ENCODE measurements at regions not wholly inside any gene's neighbourhood (a gene's known extent, or its start where the extent isn't known, plus 50 kb on each side); places are given as distances from the start of the nearest gene placed in this dataset.

DNA sequence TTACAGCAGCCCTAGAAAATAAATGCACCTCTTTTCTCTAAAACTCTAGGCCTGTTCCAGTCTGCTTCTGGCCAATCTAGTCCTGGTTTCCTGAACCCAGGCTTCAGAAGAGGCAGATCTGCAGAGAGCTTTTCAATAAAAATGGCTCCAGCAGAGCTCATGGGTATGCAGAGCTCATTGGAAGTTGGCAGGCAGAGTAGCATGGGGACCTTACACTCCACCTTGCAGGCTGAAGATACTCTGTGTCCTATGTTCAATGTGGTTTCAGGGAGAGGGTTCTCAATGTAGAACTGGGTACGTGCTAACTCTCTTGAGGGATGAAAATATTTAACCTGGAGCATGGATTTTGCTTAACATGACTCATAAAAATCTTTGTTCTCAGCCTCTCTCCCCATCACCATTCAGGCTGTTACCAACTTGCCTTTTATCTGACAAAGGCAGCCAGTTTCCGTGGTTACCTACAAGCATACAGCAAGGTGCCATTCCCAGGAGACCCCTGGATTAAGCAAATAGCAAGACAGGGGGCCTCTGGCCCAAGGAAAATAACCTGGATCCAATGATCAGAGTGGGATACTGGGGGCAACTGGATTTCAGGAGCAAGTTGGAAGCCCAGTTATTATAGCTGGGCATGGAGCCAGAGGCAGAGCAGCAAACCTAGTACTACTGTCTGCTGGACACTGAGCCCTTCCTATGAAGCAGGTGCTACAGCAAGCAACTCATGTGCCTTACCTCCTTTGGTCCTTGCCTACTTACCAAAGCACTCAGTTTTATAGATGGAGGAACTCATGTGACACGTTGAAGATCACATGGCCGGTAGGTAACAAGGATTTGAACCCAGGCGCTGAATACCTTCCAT lies 98.2 kb upstream of the DHX40 start:
- Histone ChIP-seq H3K4me1 (ENCODE audit: control insufficient read depth in 5 of 5, insufficient read depth in 5 of 5, low read length in 5 of 5) (no peaks in the 10 kb centered on the region), H3K9ac (ENCODE audit: insufficient read depth in 1 of 2, low read length in 2 of 2) (no peak overlapping the region), H3K27me3 (ENCODE audit: control insufficient read depth in 3 of 3, insufficient read depth in 3 of 3, low read length in 2 of 3) (no peaks in the 10 kb centered on the region), H3K9me3 (ENCODE audit: control insufficient read depth in 4 of 4, insufficient read depth in 3 of 4, low read length in 3 of 4) (no peaks in the 10 kb centered on the region), H3K4me3 (no peak overlapping the region), H3K27ac (ENCODE audit: low read depth in 1 of 2, low read length in 1 of 2) (no peak overlapping the region), H3K36me3 (ENCODE audit: control insufficient read depth in 4 of 4, insufficient read depth in 4 of 4, low read length in 4 of 4) (no peaks in the 10 kb centered on the region)
- DNase-seq (no peak), ATAC-seq (ENCODE audit: insufficient read depth, low FRiP score) (no peak)
- TF ChIP-seq, protein P1, sequence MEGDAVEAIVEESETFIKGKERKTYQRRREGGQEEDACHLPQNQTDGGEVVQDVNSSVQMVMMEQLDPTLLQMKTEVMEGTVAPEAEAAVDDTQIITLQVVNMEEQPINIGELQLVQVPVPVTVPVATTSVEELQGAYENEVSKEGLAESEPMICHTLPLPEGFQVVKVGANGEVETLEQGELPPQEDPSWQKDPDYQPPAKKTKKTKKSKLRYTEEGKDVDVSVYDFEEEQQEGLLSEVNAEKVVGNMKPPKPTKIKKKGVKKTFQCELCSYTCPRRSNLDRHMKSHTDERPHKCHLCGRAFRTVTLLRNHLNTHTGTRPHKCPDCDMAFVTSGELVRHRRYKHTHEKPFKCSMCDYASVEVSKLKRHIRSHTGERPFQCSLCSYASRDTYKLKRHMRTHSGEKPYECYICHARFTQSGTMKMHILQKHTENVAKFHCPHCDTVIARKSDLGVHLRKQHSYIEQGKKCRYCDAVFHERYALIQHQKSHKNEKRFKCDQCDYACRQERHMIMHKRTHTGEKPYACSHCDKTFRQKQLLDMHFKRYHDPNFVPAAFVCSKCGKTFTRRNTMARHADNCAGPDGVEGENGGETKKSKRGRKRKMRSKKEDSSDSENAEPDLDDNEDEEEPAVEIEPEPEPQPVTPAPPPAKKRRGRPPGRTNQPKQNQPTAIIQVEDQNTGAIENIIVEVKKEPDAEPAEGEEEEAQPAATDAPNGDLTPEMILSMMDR (IDR thresholded peaks at IDR 0.05; ENCODE audit: control extremely low read depth, extremely low read depth): no peak
- WGBS, 2 donors: 92 to 98% methylated on average over 5 of the region's 5 CpGs

DNA sequence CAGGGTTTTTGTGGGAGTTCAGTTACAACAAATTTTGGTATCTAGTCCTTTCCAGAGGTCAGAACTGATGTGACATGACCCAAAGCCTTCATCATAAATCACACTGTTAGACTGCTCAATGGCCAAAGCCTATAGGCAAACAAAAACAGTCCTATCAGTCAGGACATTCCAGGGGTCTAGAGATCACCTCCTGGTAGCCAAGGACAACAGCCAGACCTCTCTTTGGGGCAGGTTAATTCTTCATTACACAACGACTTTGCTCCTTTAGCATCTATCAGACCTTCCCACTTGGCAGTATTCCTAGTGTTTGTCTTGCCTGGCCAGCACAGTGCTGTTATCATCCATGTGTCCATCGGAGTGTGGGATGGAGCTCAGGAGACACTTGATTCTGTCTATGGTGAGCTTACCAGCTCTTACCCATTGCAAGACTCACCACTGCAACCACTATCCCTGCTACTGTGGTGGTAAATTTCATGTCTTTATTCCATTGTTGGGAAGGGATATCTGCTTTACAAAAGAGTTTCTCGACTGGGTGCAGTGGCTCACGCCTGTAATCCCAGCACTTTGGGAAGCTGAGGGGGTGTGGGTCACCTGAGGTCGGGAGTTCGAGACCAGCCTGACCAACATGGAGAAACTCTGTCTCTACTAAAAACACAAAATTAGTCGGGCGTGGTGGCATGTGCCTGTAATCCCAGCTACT lies 95.5 kb upstream of the DHX40 start:
- H3K9me3 ChIP-seq (ENCODE audit: control insufficient read depth in 4 of 4, insufficient read depth in 3 of 4, low read length in 3 of 4): no peaks in the 10 kb centered on the region
- DNase-seq: no peak
- no peaks in the 10 kb centered on the region for H3K4me1 ChIP-seq (ENCODE audit: control insufficient read depth in 5 of 5, insufficient read depth in 5 of 5, low read length in 5 of 5)
- no peak for ATAC-seq (ENCODE audit: insufficient read depth, low FRiP score)
- TF ChIP-seq, protein P1 (IDR thresholded peaks at IDR 0.05; ENCODE audit: control extremely low read depth, extremely low read depth): no peak
- WGBS, 2 donors: 88 to 90% methylated on average over 8 of the region's 8 CpGs
- H3K36me3 ChIP-seq (ENCODE audit: control insufficient read depth in 4 of 4, insufficient read depth in 4 of 4, low read length in 4 of 4): no peaks in the 10 kb centered on the region
- no peak overlapping the region for H3K9ac ChIP-seq (ENCODE audit: insufficient read depth in 1 of 2, low read length in 2 of 2)
- H3K4me3 ChIP-seq: no peak overlapping the region
- no peaks in the 10 kb centered on the region for H3K27me3 ChIP-seq (ENCODE audit: control insufficient read depth in 3 of 3, insufficient read depth in 3 of 3, low read length in 2 of 3)
- no peak overlapping the region for H3K27ac ChIP-seq (ENCODE audit: low read depth in 1 of 2, low read length in 1 of 2)

DNA sequence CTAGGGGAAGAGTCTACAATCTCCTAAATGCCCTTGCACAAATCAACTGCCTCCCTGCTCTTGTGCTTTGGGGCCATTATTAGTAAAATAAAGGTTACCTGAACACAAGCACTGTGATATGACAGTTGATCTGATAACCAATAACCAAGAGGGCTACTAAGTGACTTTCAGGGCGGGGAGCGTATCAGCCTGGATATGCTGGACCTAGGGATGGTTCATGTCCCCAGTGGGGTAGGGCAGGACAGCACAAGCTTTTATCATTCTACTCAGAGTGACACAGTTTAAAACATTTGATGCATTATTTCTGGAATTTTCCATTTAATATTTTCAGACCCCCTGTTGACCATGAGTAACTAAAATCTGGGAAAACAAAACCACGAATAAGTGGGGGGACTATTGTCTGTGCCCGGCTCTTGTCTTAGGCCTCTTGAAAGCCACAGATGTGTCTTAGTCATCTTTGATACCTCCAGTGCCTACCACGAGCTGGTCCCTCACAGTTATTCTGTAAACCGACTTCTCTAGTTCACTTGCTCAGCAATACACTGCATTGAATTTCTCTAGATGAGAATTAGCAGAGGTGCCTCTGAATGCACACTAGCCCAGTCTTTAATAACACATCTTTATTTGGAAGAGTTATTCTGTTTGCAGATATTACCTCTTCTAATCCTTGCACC lies 94.6 kb upstream of the DHX40 start:
- 91% methylated on average over 6 of the region's 6 CpGs for WGBS, 2 donors
- no peaks in the 10 kb centered on the region for H3K4me1 ChIP-seq (ENCODE audit: control insufficient read depth in 5 of 5, insufficient read depth in 5 of 5, low read length in 5 of 5)
- H3K27ac ChIP-seq (ENCODE audit: low read depth in 1 of 2, low read length in 1 of 2): no peak overlapping the region
- H3K9me3 ChIP-seq (ENCODE audit: control insufficient read depth in 4 of 4, insufficient read depth in 3 of 4, low read length in 3 of 4): no peaks in the 10 kb centered on the region
- H3K4me3 ChIP-seq: no peak overlapping the region
- H3K9ac ChIP-seq (ENCODE audit: insufficient read depth in 1 of 2, low read length in 2 of 2): no peak overlapping the region
- H3K27me3 ChIP-seq (ENCODE audit: control insufficient read depth in 3 of 3, insufficient read depth in 3 of 3, low read length in 2 of 3): no peaks in the 10 kb centered on the region
- DNase-seq (no peak), ATAC-seq (ENCODE audit: insufficient read depth, low FRiP score) (no peak)
- TF ChIP-seq, protein P1 (IDR thresholded peaks at IDR 0.05; ENCODE audit: control extremely low read depth, extremely low read depth): no peak
- H3K36me3 ChIP-seq (ENCODE audit: control insufficient read depth in 4 of 4, insufficient read depth in 4 of 4, low read length in 4 of 4): no peaks in the 10 kb centered on the region
